Colonic mucosa (tissue), 4 donors: ENCODE measurements at regions not wholly inside any gene's neighbourhood (a gene's known extent, or its start where the extent isn't known, plus 50 kb on each side); places are given as distances from the start of the nearest gene placed in this dataset.

Source experiments
- DNase-seq: peaks from one replicate; pipeline ENCODE4 v3.0.0-alpha.2; 2020
- H3K27ac ChIP-seq: fragments of 200-600 bp; one replicate; pipeline ENCODE4 v1.8.0; 2021
- H3K27me3 ChIP-seq: fragments of 200-600 bp; one replicate; pipeline ENCODE4 v1.8.0; 2021
- H3K36me3 ChIP-seq: fragments of 200-600 bp; one replicate; pipeline ENCODE4 v1.8.0; 2021
- H3K4me1 ChIP-seq: fragments of 200-600 bp; one replicate; pipeline ENCODE4 v1.8.0; 2021; ENCODE audit warnings: mild to moderate bottlenecking
- H3K4me3 ChIP-seq: fragments of 200-600 bp; one replicate; pipeline ENCODE4 v1.8.0; 2021
- H3K9ac ChIP-seq, 2 donors: one replicate each; pipeline ENCODE4 v1.7.0; 2013; ENCODE audit warnings: control low read depth in 2 of 2, low read depth in 2 of 2, low read length in 2 of 2
- H3K9me3 ChIP-seq: fragments of 200-600 bp; one replicate; pipeline ENCODE4 v1.8.0; 2021
- intact Hi-C: fragments of 100-400 bp; cut with DNase I; formaldehyde crosslinking; loops from one replicate; pipeline ENCODE4 v1.14.1; 2022
- TF ChIP-seq, protein P1 (sequence below): fragments of 200-600 bp; IDR thresholded peaks from one replicate; pipeline ENCODE4 v1.8.0; 2022; ENCODE audit warnings: antibody characterized with exemption, mild to moderate bottlenecking
- donor health status: healthy.
- donor health status: DM: no; HTN: no; CAD: no.
- donor health status: DM: no; HTN: no; CAD: no.

DNA sequence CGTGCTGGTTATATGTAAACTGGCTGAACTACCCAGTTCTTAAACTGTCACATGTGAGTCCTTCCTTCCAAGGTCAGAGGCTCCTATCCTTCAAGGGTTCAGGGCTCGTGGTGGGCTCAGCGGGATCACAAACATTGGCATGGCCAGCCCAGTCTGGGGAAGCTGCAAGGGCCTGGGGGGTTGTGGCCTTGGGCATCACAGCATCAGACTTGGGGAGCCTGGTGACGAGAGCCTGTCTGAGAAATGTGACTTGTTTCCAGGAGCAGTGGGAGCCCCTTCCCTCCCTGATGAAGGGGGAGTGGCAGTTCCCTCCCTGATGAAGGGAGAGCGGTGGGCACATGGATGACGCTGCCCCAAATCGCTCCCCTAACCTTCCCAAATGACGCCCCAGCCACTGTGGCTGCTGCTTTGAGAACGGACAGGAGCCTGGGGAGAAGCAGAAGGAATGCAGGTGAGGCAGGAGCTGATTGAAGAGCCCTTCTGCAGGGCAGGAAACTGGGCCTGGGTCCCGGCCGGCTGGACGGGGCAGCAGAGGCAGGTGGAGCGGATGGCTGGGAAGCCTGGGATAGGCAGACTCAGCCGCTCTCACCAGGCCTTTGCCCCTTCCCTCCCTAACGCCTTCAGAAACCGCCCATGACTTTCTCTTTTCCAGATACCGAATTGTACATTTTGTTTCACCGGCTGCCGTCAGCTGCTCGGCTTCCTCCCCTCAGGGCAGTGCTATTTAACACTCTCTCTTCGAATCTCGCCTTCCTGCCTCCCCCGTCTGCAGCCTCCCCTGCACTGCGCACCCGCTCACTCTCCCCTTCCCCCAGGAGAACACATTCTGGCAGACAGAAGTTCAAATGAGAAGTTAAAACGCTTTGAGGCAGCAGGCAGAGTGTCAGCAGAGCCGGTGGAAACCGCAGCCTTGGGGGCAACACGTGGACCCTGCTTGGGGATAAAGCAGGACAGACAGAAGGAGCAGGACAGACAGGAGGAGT lies 1486.7 kb downstream of the BRD1 start:
- Histone ChIP-seq H3K4me1 (no peaks in the 10 kb centered on the region), H3K9ac (no peak overlapping the region), H3K36me3 (no peaks in the 10 kb centered on the region), H3K27me3 (no peaks in the 10 kb centered on the region), H3K4me3 (no peak overlapping the region), H3K9me3 (no peaks in the 10 kb centered on the region), H3K27ac (no peak overlapping the region)
- intact Hi-C loops: no loop called here
- TF ChIP-seq, protein P1, sequence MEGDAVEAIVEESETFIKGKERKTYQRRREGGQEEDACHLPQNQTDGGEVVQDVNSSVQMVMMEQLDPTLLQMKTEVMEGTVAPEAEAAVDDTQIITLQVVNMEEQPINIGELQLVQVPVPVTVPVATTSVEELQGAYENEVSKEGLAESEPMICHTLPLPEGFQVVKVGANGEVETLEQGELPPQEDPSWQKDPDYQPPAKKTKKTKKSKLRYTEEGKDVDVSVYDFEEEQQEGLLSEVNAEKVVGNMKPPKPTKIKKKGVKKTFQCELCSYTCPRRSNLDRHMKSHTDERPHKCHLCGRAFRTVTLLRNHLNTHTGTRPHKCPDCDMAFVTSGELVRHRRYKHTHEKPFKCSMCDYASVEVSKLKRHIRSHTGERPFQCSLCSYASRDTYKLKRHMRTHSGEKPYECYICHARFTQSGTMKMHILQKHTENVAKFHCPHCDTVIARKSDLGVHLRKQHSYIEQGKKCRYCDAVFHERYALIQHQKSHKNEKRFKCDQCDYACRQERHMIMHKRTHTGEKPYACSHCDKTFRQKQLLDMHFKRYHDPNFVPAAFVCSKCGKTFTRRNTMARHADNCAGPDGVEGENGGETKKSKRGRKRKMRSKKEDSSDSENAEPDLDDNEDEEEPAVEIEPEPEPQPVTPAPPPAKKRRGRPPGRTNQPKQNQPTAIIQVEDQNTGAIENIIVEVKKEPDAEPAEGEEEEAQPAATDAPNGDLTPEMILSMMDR: no peak
- no peak for DNase-seq

DNA sequence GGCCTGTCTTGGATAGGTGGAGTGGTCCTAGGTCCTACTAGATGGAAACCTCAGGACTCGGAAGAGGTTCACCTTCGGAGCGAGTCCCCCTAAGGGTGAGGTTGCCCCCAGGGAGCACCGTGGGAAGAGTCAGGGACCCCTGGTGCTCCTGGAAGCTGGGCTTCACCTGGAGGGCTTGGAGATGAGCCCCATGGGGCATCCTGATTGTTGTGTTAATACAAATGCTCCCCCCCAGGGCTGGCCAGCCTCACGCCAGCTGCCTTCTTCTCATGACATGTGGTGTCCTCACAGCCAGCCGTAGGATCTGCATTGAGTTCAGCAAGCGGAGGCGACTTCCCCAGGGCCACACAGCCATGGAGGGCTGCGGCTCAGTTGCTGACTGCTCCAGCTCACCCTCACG lies 1487.5 kb downstream of the BRD1 start:
- no peaks in the 10 kb centered on the region for H3K36me3 ChIP-seq
- no peak overlapping the region for H3K9ac ChIP-seq
- DNase-seq: no peak
- TF ChIP-seq, protein P1: no peak
- no peak overlapping the region for H3K27ac ChIP-seq
- intact Hi-C loops: no loop called here
- no peaks in the 10 kb centered on the region for H3K4me1 ChIP-seq
- no peak overlapping the region for H3K4me3 ChIP-seq
- H3K9me3 ChIP-seq: no peaks in the 10 kb centered on the region
- H3K27me3 ChIP-seq: no peaks in the 10 kb centered on the region

DNA sequence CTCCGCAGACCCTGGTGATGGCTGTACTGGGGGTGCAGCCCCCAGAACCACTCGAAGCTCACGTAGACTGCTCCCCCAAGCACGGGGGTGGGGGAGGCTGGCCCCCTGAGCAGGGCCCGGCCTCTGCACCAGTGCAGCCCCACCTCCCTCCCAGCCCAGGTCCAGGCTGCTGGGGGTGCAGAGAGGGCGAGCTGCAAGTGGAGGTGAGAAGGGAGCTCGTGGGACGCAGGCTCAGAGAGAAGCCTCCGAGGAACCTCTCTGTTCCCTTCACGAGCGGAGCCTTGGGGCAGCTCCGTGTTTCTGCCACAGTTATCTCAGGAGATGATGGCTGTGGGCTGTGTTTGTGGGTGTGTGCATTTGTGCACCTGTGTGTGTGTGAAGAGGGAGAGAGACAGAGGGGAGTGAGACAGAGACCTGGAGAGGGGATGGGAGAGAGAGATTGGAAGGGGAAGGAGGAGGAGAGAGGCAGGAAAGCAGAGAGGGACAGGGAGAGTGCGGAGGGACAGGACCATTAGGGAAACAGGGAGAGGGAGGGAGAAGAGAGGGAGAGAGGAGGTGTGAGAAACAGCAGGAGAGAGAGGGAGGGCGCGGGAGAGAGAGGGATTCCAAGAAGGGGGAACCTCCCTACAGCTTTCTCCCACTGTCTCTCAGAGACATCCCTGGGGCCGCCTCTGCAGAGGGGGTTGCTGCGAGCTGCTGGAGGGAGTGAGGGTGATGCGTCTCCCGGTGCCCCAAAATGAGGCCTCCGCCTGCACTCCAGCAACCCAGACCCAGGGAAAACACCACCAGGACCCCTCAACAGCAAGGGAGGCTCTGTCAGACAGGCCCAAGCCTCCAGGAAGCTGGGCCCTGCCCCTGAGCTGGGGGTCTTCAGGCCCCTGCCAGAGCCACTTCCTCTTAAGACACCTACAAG lies 1488.6 kb downstream of the BRD1 start:
- DNase-seq: no peak
- TF ChIP-seq, protein P1: no peak
- no peak overlapping the region for H3K9ac ChIP-seq

DNA sequence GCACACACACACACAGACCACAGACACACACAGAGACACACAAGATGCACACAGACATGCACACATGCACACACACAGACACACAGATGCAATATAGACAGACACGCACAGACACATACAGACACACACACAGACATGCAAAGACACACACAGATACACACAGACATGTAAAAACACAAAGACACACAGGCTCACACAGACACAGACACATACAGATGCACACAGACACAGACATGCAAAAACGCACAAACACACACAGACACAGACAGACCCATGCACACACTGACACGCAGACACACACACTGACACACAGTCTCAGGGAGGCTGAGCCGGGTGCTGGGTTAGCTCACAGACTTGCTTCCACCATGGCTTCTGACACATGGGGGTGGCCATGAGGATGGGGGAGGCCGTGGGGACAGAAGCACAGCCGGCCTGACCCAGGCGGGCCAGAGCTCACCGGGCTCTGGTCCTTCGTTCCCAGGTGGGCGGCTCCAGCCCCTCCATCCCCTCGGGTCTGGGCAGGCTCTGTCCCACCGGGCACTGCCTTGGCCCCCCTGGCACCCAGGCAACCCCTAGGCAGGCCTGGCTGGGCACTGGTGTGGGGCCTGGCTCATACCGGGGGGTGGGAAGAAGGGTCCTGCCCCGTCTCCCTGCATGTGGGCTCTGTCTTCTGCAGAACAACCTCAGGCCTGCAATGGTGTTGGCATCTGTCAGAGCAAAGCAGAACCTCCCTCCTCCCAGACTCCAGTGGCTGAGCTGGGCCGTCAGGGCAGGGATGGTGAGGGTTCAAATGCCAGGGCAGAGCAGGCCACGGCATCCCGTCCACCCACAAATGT lies 1489.5 kb downstream of the BRD1 start:
- H3K9me3 ChIP-seq: no peaks in the 10 kb centered on the region
- H3K4me1 ChIP-seq: no peaks in the 10 kb centered on the region
- intact Hi-C loops: no loop called here
- no peak for DNase-seq
- no peaks in the 10 kb centered on the region for H3K27me3 ChIP-seq
- H3K36me3 ChIP-seq: no peaks in the 10 kb centered on the region
- H3K27ac ChIP-seq: no peak overlapping the region
- TF ChIP-seq, protein P1: no peak
- H3K4me3 ChIP-seq: no peak overlapping the region
- H3K9ac ChIP-seq: no peak overlapping the region

More for the DNA sequence above, 1488.6 kb downstream of the BRD1 start:
- Histone ChIP-seq H3K9me3 (no peaks in the 10 kb centered on the region), H3K27me3 (no peaks in the 10 kb centered on the region), H3K27ac (no peak overlapping the region), H3K4me1 (no peaks in the 10 kb centered on the region), H3K4me3 (no peak overlapping the region), H3K36me3 (no peaks in the 10 kb centered on the region)
- intact Hi-C loops: no loop called here
